ENCODE measurements at regions not wholly inside any gene's neighbourhood (a gene's known extent, or its start where the extent isn't known, plus 50 kb on each side); places are given as distances from the start of the nearest gene placed in this dataset.

GRCh38 chr12:69161829-69162228 is 77.5 kb upstream of the CPSF6 start:
- Histone ChIP-seq H2BK15ac (ENCODE audit: low read length) (no peak overlapping the region), H3K4ac (replicated peaks; ENCODE audit: insufficient read length, low read depth, low read length) (no peak overlapping the region), H3K9me3 (ENCODE audit: insufficient read depth in 2 of 2, low read depth in 1 of 2, low read length in 1 of 2) (no peaks in the 10 kb centered on the region), H3K9ac (replicated peaks in 1 of 4; ENCODE audit: extremely low read depth in 1 of 4, low read depth in 3 of 4, low read length in 3 of 4) (no peak overlapping the region), H3K79me1 (ENCODE audit: low read depth, low read length) (no peaks in the 10 kb centered on the region), H3K23me2 (ENCODE audit: low read depth, low read length) (no peaks in the 10 kb centered on the region), H4K5ac (ENCODE audit: insufficient read length, low read depth, low read length) (no peak overlapping the region), H3K36me3 (ENCODE audit: control insufficient read depth in 2 of 4, insufficient read depth in 4 of 4, low read length in 3 of 4) (no peaks in the 10 kb centered on the region), H4K20me1 (replicated peaks in 1 of 2; ENCODE audit: control insufficient read depth in 1 of 2, insufficient read depth in 2 of 2, low read length in 2 of 2) (no peaks in the 10 kb centered on the region), H3K18ac (ENCODE audit: extremely low read depth, low read length) (no peak overlapping the region), H2AK5ac (ENCODE audit: low read depth, low read length) (no peak overlapping the region), H2AFZ (ENCODE audit: low read length) (no peak overlapping the region), H2BK5ac (ENCODE audit: low read depth, low read length) (no peak overlapping the region), H2BK120ac (replicated peaks; ENCODE audit: low read depth, low read length) (no peak overlapping the region), H2BK12ac (ENCODE audit: low read depth, low read length) (no peak overlapping the region), H3K4me3 (ENCODE audit: extremely low read depth in 1 of 4, insufficient read depth in 2 of 4, low read depth in 3 of 4, low read length in 4 of 4) (no peak overlapping the region), H3K23ac (ENCODE audit: insufficient read length) (no peak overlapping the region), H4K8ac (ENCODE audit: extremely low read depth, insufficient read depth, low read length) (no peak overlapping the region), H3K14ac (ENCODE audit: insufficient read length) (no peak overlapping the region), H4K91ac (replicated peaks; ENCODE audit: insufficient read length, low read length) (no peak overlapping the region), H3K27me3 (replicated peaks in 1 of 4; ENCODE audit: control insufficient read depth in 3 of 4, extremely low read depth in 1 of 4, insufficient read depth in 3 of 4, low read length in 3 of 4) (no peaks in the 10 kb centered on the region), H3K79me2 (ENCODE audit: control insufficient read depth in 1 of 2, insufficient read depth in 2 of 2, low read length in 2 of 2) (no peaks in the 10 kb centered on the region), H2BK20ac (ENCODE audit: low read length) (no peak overlapping the region), H3K4me2 (ENCODE audit: insufficient read depth in 1 of 2, low read depth in 2 of 2, low read length in 2 of 2) (no peak overlapping the region), H3K4me1 (replicated peaks in 1 of 4; ENCODE audit: control insufficient read depth in 3 of 4, insufficient read depth in 4 of 4, low read length in 3 of 4) (no peaks in the 10 kb centered on the region), H3K56ac (replicated peaks; ENCODE audit: insufficient read length, low read depth, low read length) (no peak overlapping the region), H3K27ac (ENCODE audit: low read depth, low read length) (no peak overlapping the region)
- ChIA-PET POLR2A (ENCODE audit: partially characterized antibody) (interaction anchor here (1.6 kb wide), 1 partner anchor 92 kb away, joined by 5 read pairs; no protein-coding TSS in a partner anchor), CTCF (ENCODE audit: partially characterized antibody) (interaction anchor here (0.7 to 1.9 kb wide), 3 partner anchors 34 to 92 kb away, joined by 3 to 9 read pairs (median 4); no protein-coding TSS in a partner anchor)
- FAIRE-seq (no peak), DNase-seq (ENCODE audit: low read depth in 1 of 2, low spot score in 2 of 2) (no peak)
- TF ChIP-seq KDM1A (IDR thresholded peaks at IDR 0.05; ENCODE audit: borderline replicate concordance, low read length) (no peak), JUN (IDR thresholded peaks at IDR 0.05; ENCODE audit: low read depth, low read length) (no peak), POLR2A (IDR thresholded peaks at IDR 0.05; ENCODE audit: control extremely low read depth in 1 of 2, low read depth in 2 of 2, low read length in 2 of 2) (no peak), GTF2F1 (IDR thresholded peaks at IDR 0.05; ENCODE audit: borderline replicate concordance, low read depth, low read length) (no peak), CHD1 (IDR thresholded peaks at IDR 0.05; ENCODE audit: low read depth, low read length) (no peak), SIX5 (IDR thresholded peaks at IDR 0.05; ENCODE audit: low read depth, low read length) (no peak), ASH2L (IDR thresholded peaks at IDR 0.05; ENCODE audit: low read length) (no peak), RBBP5 (IDR thresholded peaks at IDR 0.05; ENCODE audit: borderline replicate concordance, low read depth, low read length) (no peak), BACH1 (IDR thresholded peaks at IDR 0.05; ENCODE audit: low read length) (no peak), EGR1 (IDR thresholded peaks at IDR 0.05; ENCODE audit: borderline replicate concordance, low read depth, low read length) (no peak), CBX8 (IDR thresholded peaks at IDR 0.05; ENCODE audit: borderline replicate concordance, low read depth, low read length) (no peak), EZH2 (IDR thresholded peaks at IDR 0.05; ENCODE audit: low read depth, low read length, severe bottlenecking) (no peak), MAFK (IDR thresholded peaks at IDR 0.05; ENCODE audit: low read depth, low read length) (no peak), TAF7 (optimal IDR thresholded peaks at IDR 0.05; ENCODE audit: borderline replicate concordance, low read depth, low read length) (no peak), POU5F1 (IDR thresholded peaks at IDR 0.05; ENCODE audit: low read depth, low read length) (no peak)
- WGBS, 2 experiments (ENCODE audit: extremely low coverage in 1 of 2, insufficient coverage in 1 of 2, insufficient read length in 1 of 2, insufficient replicate concordance in 2 of 2, low coverage in 1 of 2, low lambda C conversion rate in 2 of 2, missing lambda C conversion rate in 1 of 2) = 74% methylated on average over 2 of the region's 2 CpGs; no CpG with 5 or more reads in 1 of the 2 experiments
